Hepatocyte (in vitro differentiated cells): ENCODE measurements at regions not wholly inside any gene's neighbourhood (a gene's known extent, or its start where the extent isn't known, plus 50 kb on each side); places are given as distances from the start of the nearest gene placed in this dataset.

Source experiments
- DNase-seq: peaks from one replicate; pipeline ENCODE4 v3.0.0-alpha.2; 2016; ENCODE audit warnings: low spot score
- H2AFZ ChIP-seq: fragments of 200-600 bp; sonication (generic); 2 replicates; pipeline ENCODE4 v1.6.0; 2016; ENCODE audit warnings: antibody characterized with exemption, mild to moderate bottlenecking
- H3K27ac ChIP-seq: fragments of 200-600 bp; sonication (generic); 2 replicates; pipeline ENCODE4 v1.5.1; 2016; ENCODE audit warnings: mild to moderate bottlenecking
- H3K27me3 ChIP-seq: fragments of 200-600 bp; sonication (generic); 2 replicates; pipeline ENCODE4 v1.6.1; 2016
- H3K36me3 ChIP-seq: fragments of 200-600 bp; sonication (generic); replicated peaks from 2 replicates; pipeline ENCODE4 v1.5.1; 2016; ENCODE audit warnings: low read depth; ENCODE audit not compliant: insufficient read depth
- H3K4me1 ChIP-seq: fragments of 200-600 bp; sonication (generic); 2 replicates; pipeline ENCODE4 v1.5.1; 2016; ENCODE audit warnings: mild to moderate bottlenecking, moderate library complexity; ENCODE audit not compliant: insufficient read depth
- H3K4me2 ChIP-seq: fragments of 200-600 bp; sonication (generic); 2 replicates; pipeline ENCODE4 v1.6.0; 2016
- H3K4me3 ChIP-seq: fragments of 200-600 bp; sonication (generic); 2 replicates; pipeline ENCODE4 v1.5.1; 2016; ENCODE audit warnings: mild to moderate bottlenecking
- H3K79me2 ChIP-seq: fragments of 200-600 bp; sonication (generic); 2 replicates; pipeline ENCODE4 v1.6.0; 2017; ENCODE audit warnings: mild to moderate bottlenecking
- H3K9me2 ChIP-seq: fragments of 200-600 bp; sonication (generic); replicated peaks from 2 replicates; pipeline ENCODE4 v1.6.0; 2017; ENCODE audit warnings: mild to moderate bottlenecking; ENCODE audit not compliant: insufficient read depth
- H3K9me3 ChIP-seq: fragments of 200-600 bp; sonication (generic); 2 replicates; pipeline ENCODE4 v1.5.1; 2016; ENCODE audit warnings: low read depth, mild to moderate bottlenecking
- H4K20me1 ChIP-seq: fragments of 200-600 bp; sonication (generic); 2 replicates; pipeline ENCODE4 v1.6.0; 2016; ENCODE audit warnings: mild to moderate bottlenecking; ENCODE audit not compliant: insufficient read depth, poor library complexity, severe bottlenecking
- CTCF ChIP-seq: fragments of 200-600 bp; sonication (generic); IDR thresholded peaks from 2 replicates; pipeline ENCODE4 v1.5.1; 2016; ENCODE audit warnings: antibody characterized with exemption, mild to moderate bottlenecking; ENCODE audit not compliant: poor library complexity
- EZH2 ChIP-seq: fragments of 200-600 bp; sonication (generic); IDR thresholded peaks from 2 replicates; pipeline ENCODE4 v1.6.1; 2016; ENCODE audit warnings: antibody characterized with exemption, mild to moderate bottlenecking, borderline replicate concordance
- EZH2phosphoT487 ChIP-seq: fragments of 200-600 bp; sonication (generic); IDR thresholded peaks from one replicate; pipeline ENCODE4 v1.6.1; 2018; ENCODE audit warnings: antibody characterized with exemption, mild to moderate bottlenecking, low read depth, moderate library complexity; ENCODE audit not compliant: unreplicated experiment, severe bottlenecking
- WGBS: methylation state at CpG from one replicate; pipeline ENCODE4 v1.1.6; 2016; ENCODE audit warnings: low lambda C conversion rate; ENCODE audit errors: missing lambda C conversion rate; 5-methylcytosine and 5-hydroxymethylcytosine counted together

- Histone ChIP-seq H3K4me2 (no peak overlapping the region), H4K20me1 (no peaks in the 10 kb centered on the region), H2AFZ (peak overlapping the region; percentile 17), H3K4me1 (no peaks in the 10 kb centered on the region), H3K9me2 (no peaks in the 10 kb centered on the region), H3K27me3 (no peaks in the 10 kb centered on the region), H3K27ac (peak overlapping the region; percentile 47), H3K36me3 (no peaks in the 10 kb centered on the region), H3K9me3 (no peaks in the 10 kb centered on the region), H3K4me3 (no peak overlapping the region), H3K79me2 (no peaks in the 10 kb centered on the region)
- TF ChIP-seq CTCF (peak; percentile 69), EZH2 (no peak)
- peak; percentile 72 for DNase-seq
- 16% methylated on average over 3 of the region's 3 CpGs for WGBS
These were observed 215.3 kb upstream of the CTSO start for GRCh38 chr4:156169011-156169410.

- no peak overlapping the region for H3K4me2 ChIP-seq
- H3K4me1 ChIP-seq, result no peaks in the 10 kb centered on the region
- H3K4me3 ChIP-seq, result no peak overlapping the region
- H3K36me3 ChIP-seq, result no peaks in the 10 kb centered on the region
- H3K27ac ChIP-seq, result peak overlapping the region; percentile 32
- H3K9me2 ChIP-seq, result no peaks in the 10 kb centered on the region
- H3K27me3 ChIP-seq, result no peaks in the 10 kb centered on the region
- no peak overlapping the region for H2AFZ ChIP-seq
- no peaks in the 10 kb centered on the region for H4K20me1 ChIP-seq
- 61% methylated on average over 1 of the region's 1 CpG for WGBS
- H3K79me2 ChIP-seq, result no peaks in the 10 kb centered on the region
- TF ChIP-seq CTCF (no peak), EZH2 (no peak), EZH2phosphoT487 (no peak)
- no peaks in the 10 kb centered on the region for H3K9me3 ChIP-seq
- no peak for DNase-seq
These were observed 214.6 kb upstream of the CTSO start for GRCh38 chr4:156168288-156168687.

GRCh38 chr4:156158747-156159146 is 205.1 kb upstream of the CTSO start:
- Histone ChIP-seq H3K4me3 (no peak overlapping the region), H3K9me2 (no peaks in the 10 kb centered on the region), H3K27me3 (no peaks in the 10 kb centered on the region), H4K20me1 (no peaks in the 10 kb centered on the region), H3K79me2 (no peaks in the 10 kb centered on the region), H3K4me1 (no peaks in the 10 kb centered on the region), H2AFZ (no peak overlapping the region), H3K4me2 (no peak overlapping the region), H3K36me3 (no peaks in the 10 kb centered on the region), H3K9me3 (no peaks in the 10 kb centered on the region), H3K27ac (no peak overlapping the region)
- no peak for DNase-seq
- TF ChIP-seq CTCF (no peak), EZH2phosphoT487 (no peak), EZH2 (no peak)

GRCh38 chr4:156154978-156155377 is 201.3 kb upstream of the CTSO start:
- H3K36me3 ChIP-seq, result no peaks in the 10 kb centered on the region
- TF ChIP-seq CTCF (no peak), EZH2phosphoT487 (no peak), EZH2 (no peak)
- no peaks in the 10 kb centered on the region for H3K79me2 ChIP-seq
- DNase-seq, result no peak
- H3K27ac ChIP-seq, result no peak overlapping the region
- H3K9me3 ChIP-seq, result no peaks in the 10 kb centered on the region
- no peaks in the 10 kb centered on the region for H4K20me1 ChIP-seq
- WGBS, result 92% methylated on average over 4 of the region's 4 CpGs
- no peaks in the 10 kb centered on the region for H3K27me3 ChIP-seq
- no peak overlapping the region for H2AFZ ChIP-seq
- H3K9me2 ChIP-seq, result no peaks in the 10 kb centered on the region
- H3K4me3 ChIP-seq, result no peak overlapping the region
- H3K4me2 ChIP-seq, result no peak overlapping the region
- H3K4me1 ChIP-seq, result no peaks in the 10 kb centered on the region
